OCI-LY3 (cell line): ENCODE measurements at regions not wholly inside any gene's neighbourhood (a gene's known extent, or its start where the extent isn't known, plus 50 kb on each side); places are given as distances from the start of the nearest gene placed in this dataset.

Experiments
- H2AFZ ChIP-seq: fragments of 200-600, 300-600 bp; shearing (Covaris generic); 2 replicates; pipeline ENCODE4 v1.6.0; 2014; ENCODE audit warnings: antibody characterized with exemption, low read depth, low read length
- H3K27ac ChIP-seq: fragments of 200-600, 300-600 bp; sonication (generic); 2 replicates; pipeline ENCODE4 v1.5.1; 2014; ENCODE audit warnings: mild to moderate bottlenecking, low read length, moderate library complexity, mixed read lengths
- H3K27me3 ChIP-seq: fragments of 200-600, 300-600 bp; sonication (generic); 2 replicates; pipeline ENCODE4 v1.6.1; 2014; ENCODE audit warnings: low read depth, low read length, mixed read lengths
- H3K36me3 ChIP-seq: fragments of 200-600, 300-600 bp; sonication (generic); replicated peaks from 2 replicates; pipeline ENCODE3; 2014; ENCODE audit warnings: low read depth, low read length, mixed read lengths
- H3K4me1 ChIP-seq: fragments of 300-600, 200-600 bp; sonication (generic); 2 replicates; pipeline ENCODE4 v1.6.1; 2014; ENCODE audit warnings: low read length, mixed read lengths
- H3K4me2 ChIP-seq: fragments of 200-600, 300-600 bp; sonication (generic); 2 replicates; pipeline ENCODE4 v1.6.1; 2014; ENCODE audit warnings: low read length, mixed read lengths
- H3K4me3 ChIP-seq: fragments of 300-600, 200-600 bp; sonication (generic); 2 replicates; pipeline ENCODE4 v1.5.1; 2014; ENCODE audit warnings: antibody characterized with exemption, mild to moderate bottlenecking, low read length, moderate library complexity
- H3K79me2 ChIP-seq: fragments of 300-600, 200-600 bp; shearing (Covaris generic); 2 replicates; pipeline ENCODE4 v1.6.1; 2014; ENCODE audit warnings: mild to moderate bottlenecking, low read length, mixed read lengths
- H3K9ac ChIP-seq: fragments of 300-600, 200-600 bp; shearing (Covaris generic); 2 replicates; pipeline ENCODE4 v1.6.0; 2014; ENCODE audit warnings: mild to moderate bottlenecking, low read length, moderate library complexity
- H3K9me3 ChIP-seq: fragments of 200-600, 300-600 bp; shearing (Covaris generic); 2 replicates; pipeline ENCODE4 v1.6.1; 2014; ENCODE audit warnings: low read length, mixed read lengths; ENCODE audit not compliant: insufficient read depth
- H4K20me1 ChIP-seq: fragments of 200-600, 300-600 bp; sonication (generic); 2 replicates; pipeline ENCODE4 v1.6.1; 2016; ENCODE audit warnings: low read length, mixed read lengths; ENCODE audit not compliant: insufficient read depth
- CTCF ChIP-seq: fragments of 200-600, 300-600 bp; sonication (generic); IDR thresholded peaks from 2 replicates; pipeline ENCODE4 v1.5.1; 2014; ENCODE audit warnings: antibody characterized with exemption, low read length, low read depth
- EZH2phosphoT487 ChIP-seq: fragments of 200-600 bp; shearing (Covaris generic); IDR thresholded peaks from 2 replicates; pipeline ENCODE4 v1.6.1; 2018; ENCODE audit warnings: antibody characterized with exemption, mixed run types, low read depth

GRCh38 chr4:144495944-144496343 lies 150.0 kb upstream of the HHIP start:
- H4K20me1 ChIP-seq: no peaks in the 10 kb centered on the region
- H3K4me3 ChIP-seq: no peak overlapping the region
- H3K79me2 ChIP-seq: no peaks in the 10 kb centered on the region
- TF ChIP-seq CTCF (no peak), EZH2phosphoT487 (no peak)
- no peak overlapping the region for H3K27ac ChIP-seq
- no peaks in the 10 kb centered on the region for H3K36me3 ChIP-seq
- H2AFZ ChIP-seq: no peak overlapping the region
- no peaks in the 10 kb centered on the region for H3K9me3 ChIP-seq
- H3K4me2 ChIP-seq: no peak overlapping the region
- peaks cover 10% of the 10 kb centered on the region for H3K4me1 ChIP-seq
- H3K9ac ChIP-seq: no peak overlapping the region
- no peaks in the 10 kb centered on the region for H3K27me3 ChIP-seq

GRCh38 chr4:144499777-144500176 lies 146.2 kb upstream of the HHIP start:
- TF ChIP-seq CTCF (no peak), EZH2phosphoT487 (no peak)
- Histone ChIP-seq H4K20me1 (no peaks in the 10 kb centered on the region), H3K9ac (no peak overlapping the region), H3K36me3 (no peaks in the 10 kb centered on the region), H3K9me3 (no peaks in the 10 kb centered on the region), H3K79me2 (no peaks in the 10 kb centered on the region), H2AFZ (no peak overlapping the region; the same call in 1 of the 2 replicates), H3K27ac (no peak overlapping the region), H3K27me3 (no peaks in the 10 kb centered on the region), H3K4me2 (no peak overlapping the region), H3K4me3 (no peak overlapping the region), H3K4me1 (peaks cover 10% of the 10 kb centered on the region)

GRCh38 chr4:144501231-144501780 lies 144.7 kb upstream of the HHIP start:
- Histone ChIP-seq H4K20me1 (no peaks in the 10 kb centered on the region), H3K4me3 (no peak overlapping the region), H3K27me3 (no peaks in the 10 kb centered on the region), H3K9ac (no peak overlapping the region), H3K27ac (no peak overlapping the region), H3K4me1 (peaks cover 10% of the 10 kb centered on the region), H3K4me2 (no peak overlapping the region), H3K9me3 (no peaks in the 10 kb centered on the region), H3K36me3 (no peaks in the 10 kb centered on the region), H3K79me2 (no peaks in the 10 kb centered on the region), H2AFZ (no peak overlapping the region)
- TF ChIP-seq CTCF: no peak
- no peak for TF ChIP-seq EZH2phosphoT487

GRCh38 chr4:144504883-144505282 lies 141.1 kb upstream of the HHIP start:
- Histone ChIP-seq H3K27ac (no peak overlapping the region), H3K27me3 (no peaks in the 10 kb centered on the region), H3K4me1 (peaks cover 3% of the 10 kb centered on the region), H3K36me3 (no peaks in the 10 kb centered on the region), H3K9ac (no peak overlapping the region), H3K4me2 (no peak overlapping the region), H3K79me2 (no peaks in the 10 kb centered on the region), H3K4me3 (no peak overlapping the region), H2AFZ (no peak overlapping the region), H3K9me3 (no peaks in the 10 kb centered on the region), H4K20me1 (no peaks in the 10 kb centered on the region)
- TF ChIP-seq CTCF (no peak), EZH2phosphoT487 (no peak)
